ENCODE measurements at regions not wholly inside any gene's neighbourhood (a gene's known extent, or its start where the extent isn't known, plus 50 kb on each side); places are given as distances from the start of the nearest gene placed in this dataset.

DNA sequence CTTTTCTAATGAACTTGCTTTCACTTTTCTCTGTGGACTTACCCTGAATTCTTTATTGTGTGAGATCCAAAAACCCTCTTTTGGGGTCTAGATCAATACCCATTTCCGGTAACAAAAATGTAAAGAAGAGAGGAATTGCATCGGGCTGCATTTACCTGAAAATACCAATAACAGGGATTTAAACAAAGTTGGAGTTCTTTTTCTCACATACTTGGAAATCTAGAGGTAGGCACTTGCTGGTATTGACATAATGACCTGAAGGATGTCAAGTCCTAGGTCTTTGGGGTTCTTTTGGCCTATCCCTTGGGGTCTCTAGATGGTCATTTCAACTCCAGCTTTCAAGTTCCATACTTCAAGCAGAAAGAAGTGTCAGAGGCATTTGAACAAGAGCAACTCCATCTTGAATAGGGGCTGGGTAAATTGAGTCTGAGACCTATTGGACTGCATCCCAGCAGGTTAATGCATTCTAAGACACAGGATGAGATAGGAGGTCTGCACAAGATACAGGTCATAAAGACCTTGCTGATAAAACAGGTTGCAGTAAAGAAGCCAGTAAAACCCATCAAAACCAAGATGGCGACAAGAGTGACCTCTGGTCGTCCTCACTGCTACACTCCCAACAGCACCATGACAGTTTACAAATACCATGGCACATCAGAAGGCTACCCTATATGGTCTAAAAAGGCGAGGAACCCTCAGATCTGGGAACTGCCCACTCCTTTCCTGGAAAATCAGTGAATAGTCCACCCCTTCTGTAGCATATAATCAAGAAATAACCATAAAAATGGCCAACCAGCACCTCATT is 50.8 kb upstream of the ZNF280D start:
- H3K4me1 Mint-ChIP-seq (ENCODE audit: unreplicated experiment) = peaks cover under 1% of the 10 kb centered on the region
- H3K36me3 Mint-ChIP-seq (ENCODE audit: unreplicated experiment) = peaks cover 3% of the 10 kb centered on the region
- TF ChIP-seq, protein P1, sequence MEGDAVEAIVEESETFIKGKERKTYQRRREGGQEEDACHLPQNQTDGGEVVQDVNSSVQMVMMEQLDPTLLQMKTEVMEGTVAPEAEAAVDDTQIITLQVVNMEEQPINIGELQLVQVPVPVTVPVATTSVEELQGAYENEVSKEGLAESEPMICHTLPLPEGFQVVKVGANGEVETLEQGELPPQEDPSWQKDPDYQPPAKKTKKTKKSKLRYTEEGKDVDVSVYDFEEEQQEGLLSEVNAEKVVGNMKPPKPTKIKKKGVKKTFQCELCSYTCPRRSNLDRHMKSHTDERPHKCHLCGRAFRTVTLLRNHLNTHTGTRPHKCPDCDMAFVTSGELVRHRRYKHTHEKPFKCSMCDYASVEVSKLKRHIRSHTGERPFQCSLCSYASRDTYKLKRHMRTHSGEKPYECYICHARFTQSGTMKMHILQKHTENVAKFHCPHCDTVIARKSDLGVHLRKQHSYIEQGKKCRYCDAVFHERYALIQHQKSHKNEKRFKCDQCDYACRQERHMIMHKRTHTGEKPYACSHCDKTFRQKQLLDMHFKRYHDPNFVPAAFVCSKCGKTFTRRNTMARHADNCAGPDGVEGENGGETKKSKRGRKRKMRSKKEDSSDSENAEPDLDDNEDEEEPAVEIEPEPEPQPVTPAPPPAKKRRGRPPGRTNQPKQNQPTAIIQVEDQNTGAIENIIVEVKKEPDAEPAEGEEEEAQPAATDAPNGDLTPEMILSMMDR (IDR thresholded peaks at IDR 0.05) = no peak
- no peaks in the 10 kb centered on the region for H3K9me3 Mint-ChIP-seq (ENCODE audit: unreplicated experiment)
- DNase-seq (ENCODE audit: extremely low spot score, unreplicated experiment) = no peak
- no peaks in the 10 kb centered on the region for H3K27me3 Mint-ChIP-seq (ENCODE audit: unreplicated experiment)
- no peak overlapping the region for H3K27ac Mint-ChIP-seq (ENCODE audit: unreplicated experiment)
- H3K4me3 Mint-ChIP-seq (ENCODE audit: unreplicated experiment) = no peak overlapping the region

DNA sequence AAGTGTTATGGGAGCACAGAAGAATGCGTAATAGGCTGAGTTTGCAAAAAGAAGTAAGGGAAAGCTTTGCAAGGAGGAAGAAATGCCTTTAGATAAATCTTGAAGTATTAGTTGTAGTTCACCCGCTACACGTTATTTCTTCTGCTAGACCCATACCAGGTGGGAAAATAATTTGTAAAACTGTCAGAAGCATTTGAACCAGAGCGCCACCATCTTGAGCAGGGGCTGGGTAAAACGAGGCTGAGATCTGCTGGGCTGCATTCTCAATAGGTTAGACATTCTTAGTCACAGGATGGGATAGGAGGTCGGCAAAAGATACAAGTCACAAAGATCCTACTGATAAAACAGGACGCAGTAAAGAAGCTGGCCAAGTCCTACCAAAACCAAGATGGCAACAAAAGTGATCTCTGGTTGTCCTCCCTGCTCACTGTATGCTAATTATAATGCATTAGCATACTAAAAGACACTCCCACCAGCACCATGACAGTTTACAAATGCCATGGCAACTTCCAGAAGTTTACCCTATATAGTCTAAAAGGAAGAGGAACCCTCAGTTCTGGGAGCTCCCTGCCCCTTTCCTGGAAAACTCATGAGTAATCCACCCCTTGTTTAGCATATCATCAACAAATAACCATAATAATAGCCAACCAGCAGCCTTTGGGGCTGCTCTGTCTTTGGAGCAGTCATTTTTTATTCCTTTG is 50.0 kb upstream of the ZNF280D start:
- TF ChIP-seq, protein P1 (IDR thresholded peaks at IDR 0.05) = no peak
- Mint-ChIP-seq H3K27ac (ENCODE audit: unreplicated experiment) (no peak overlapping the region), H3K4me1 (ENCODE audit: unreplicated experiment) (peaks cover 5% of the 10 kb centered on the region), H3K27me3 (ENCODE audit: unreplicated experiment) (no peaks in the 10 kb centered on the region), H3K36me3 (ENCODE audit: unreplicated experiment) (peaks cover 3% of the 10 kb centered on the region), H3K4me3 (ENCODE audit: unreplicated experiment) (no peak overlapping the region), H3K9me3 (ENCODE audit: unreplicated experiment) (no peaks in the 10 kb centered on the region)
- DNase-seq (ENCODE audit: extremely low spot score, unreplicated experiment) = no peak

Measured in osteocyte (in vitro differentiated cells).